K562 (cell line): ENCODE measurements at regions not wholly inside any gene's neighbourhood (a gene's known extent, or its start where the extent isn't known, plus 50 kb on each side); places are given as distances from the start of the nearest gene placed in this dataset.

Experiments used
- BHLHE40 ChIP-seq: IDR thresholded peaks from 2 replicates; pipeline ENCODE4 v1.6.1; 2011; ENCODE audit warnings: low read length, improper control_type of control experiment
- DEAF1 ChIP-seq: fragments of 450-650 bp; formaldehyde crosslinking; IDR thresholded peaks from 2 replicates; pipeline ENCODE4 v1.4.0; 2020; ENCODE audit warnings: mild to moderate bottlenecking, moderate library complexity
- E2F4 ChIP-seq: sonication (generic); formaldehyde crosslinking; IDR thresholded peaks from 2 replicates; pipeline ENCODE4 v1.8.0; 2022; ENCODE audit warnings: mild to moderate bottlenecking, low read depth, missing genetic modification reagents
- ETS2 ChIP-seq: IDR thresholded peaks from 2 replicates; pipeline ENCODE4 v1.6.1; 2016; ENCODE audit warnings: borderline replicate concordance, missing genetic modification characterization, mild to moderate bottlenecking, moderate library complexity, missing compliant biosample characterization; ENCODE audit not compliant: poor library complexity, severe bottlenecking
- FOXK1 ChIP-seq: sonication (generic); formaldehyde crosslinking; IDR thresholded peaks from 2 replicates; pipeline ENCODE4 v1.8.0; 2022; ENCODE audit warnings: missing genetic modification reagents, mild to moderate bottlenecking, borderline replicate concordance
- LARP7 ChIP-seq: fragments of 450-650 bp; IDR thresholded peaks from 2 replicates; pipeline ENCODE4 v1.6.1; 2016
- POLR2G ChIP-seq: fragments of 200-400 bp; formaldehyde crosslinking; IDR thresholded peaks from 2 replicates; pipeline ENCODE4 v1.6.1; 2017; ENCODE audit warnings: low read depth, mild to moderate bottlenecking, antibody characterized with exemption, low read length, moderate library complexity
- RBFOX2 ChIP-seq: fragments of 200-400 bp; formaldehyde crosslinking; IDR thresholded peaks from 2 replicates; pipeline ENCODE4 v1.6.1; 2017; ENCODE audit warnings: low read depth, mild to moderate bottlenecking, low read length, moderate library complexity
- SMARCA4 ChIP-seq: fragments of 450-650 bp; IDR thresholded peaks from 2 replicates; pipeline ENCODE4 v1.6.1; 2016
- STAT5A ChIP-seq: IDR thresholded peaks from 2 replicates; pipeline ENCODE4 v1.6.1; 2012; ENCODE audit warnings: low read length, inconsistent platforms, borderline replicate concordance
- TCF7 ChIP-seq: sonication (generic); IDR thresholded peaks from 2 replicates; pipeline ENCODE4 v1.6.1; 2016; ENCODE audit warnings: antibody characterized with exemption, borderline replicate concordance
- ZFP30 ChIP-seq: fragments of 250-450 bp; sonication (Bioruptor Pico); IDR thresholded peaks from 2 replicates; pipeline ENCODE4 v1.8.0; 2022; ENCODE audit warnings: moderate library complexity, mild to moderate bottlenecking, inconsistent platforms, borderline replicate concordance
- ZNF232 ChIP-seq: sonication (generic); formaldehyde crosslinking; IDR thresholded peaks from 2 replicates; pipeline ENCODE4 v1.8.0; 2022; ENCODE audit warnings: mild to moderate bottlenecking, missing genetic modification reagents
- ZNF316 ChIP-seq: fragments of 450-650 bp; IDR thresholded peaks from 2 replicates; pipeline ENCODE4 v1.6.1; 2016
- ZNF518B ChIP-seq: fragments of 250-450 bp; sonication (Bioruptor Pico); IDR thresholded peaks from 2 replicates; pipeline ENCODE4 v1.5.0; 2021; ENCODE audit warnings: mild to moderate bottlenecking, moderate library complexity
- TF ChIP-seq, protein P1 (sequence below): fragments of 250-450 bp; sonication (Bioruptor Pico); IDR thresholded peaks from 2 replicates; pipeline ENCODE4 v1.4.0; 2020; ENCODE audit warnings: mild to moderate bottlenecking, moderate library complexity
- TF ChIP-seq, protein P2 (sequence below): sonication (generic); formaldehyde crosslinking; IDR thresholded peaks from 2 replicates; pipeline ENCODE4 v1.8.0; 2022; ENCODE audit warnings: missing genetic modification reagents, mild to moderate bottlenecking, borderline replicate concordance

GRCh38 chr4:56147371-56147770, 198.6 kb downstream of the CEP135 start (continued):
- TF ChIP-seq E2F4 (CRISPR knock-in tag) (no peak), ZFP30 (no peak), ZNF232 (CRISPR knock-in tag) (no peak), LARP7 (no peak), TCF7 (no peak), POLR2G (no peak), DEAF1 (CRISPR knock-in tag) (no peak), RBFOX2 (no peak), ETS2 (tag) (no peak), FOXK1 (CRISPR knock-in tag) (no peak), ZNF316 (peak; percentile 98), SMARCA4 (peak; percentile 52; the same call in 1 of the 2 replicates), STAT5A (no peak), ZNF518B (CRISPR knock-in tag) (no peak), BHLHE40 (no peak)
- TF ChIP-seq, protein P1, sequence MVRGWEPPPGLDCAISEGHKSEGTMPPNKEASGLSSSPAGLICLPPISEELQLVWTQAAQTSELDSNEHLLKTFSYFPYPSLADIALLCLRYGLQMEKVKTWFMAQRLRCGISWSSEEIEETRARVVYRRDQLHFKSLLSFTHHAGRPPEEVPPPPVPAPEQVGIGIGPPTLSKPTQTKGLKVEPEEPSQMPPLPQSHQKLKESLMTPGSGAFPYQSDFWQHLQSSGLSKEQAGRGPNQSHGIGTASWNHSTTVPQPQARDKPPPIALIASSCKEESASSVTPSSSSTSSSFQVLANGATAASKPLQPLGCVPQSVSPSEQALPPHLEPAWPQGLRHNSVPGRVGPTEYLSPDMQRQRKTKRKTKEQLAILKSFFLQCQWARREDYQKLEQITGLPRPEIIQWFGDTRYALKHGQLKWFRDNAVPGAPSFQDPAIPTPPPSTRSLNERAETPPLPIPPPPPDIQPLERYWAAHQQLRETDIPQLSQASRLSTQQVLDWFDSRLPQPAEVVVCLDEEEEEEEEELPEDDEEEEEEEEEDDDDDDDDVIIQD = no peak
- TF ChIP-seq, protein P2, sequence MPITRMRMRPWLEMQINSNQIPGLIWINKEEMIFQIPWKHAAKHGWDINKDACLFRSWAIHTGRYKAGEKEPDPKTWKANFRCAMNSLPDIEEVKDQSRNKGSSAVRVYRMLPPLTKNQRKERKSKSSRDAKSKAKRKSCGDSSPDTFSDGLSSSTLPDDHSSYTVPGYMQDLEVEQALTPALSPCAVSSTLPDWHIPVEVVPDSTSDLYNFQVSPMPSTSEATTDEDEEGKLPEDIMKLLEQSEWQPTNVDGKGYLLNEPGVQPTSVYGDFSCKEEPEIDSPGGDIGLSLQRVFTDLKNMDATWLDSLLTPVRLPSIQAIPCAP (CRISPR knock-in tag) = no peak
